Natural killer cell (primary cell): ENCODE measurements at regions not wholly inside any gene's neighbourhood (a gene's known extent, or its start where the extent isn't known, plus 50 kb on each side); places are given as distances from the start of the nearest gene placed in this dataset.

Experiments
- ATAC-seq, 3 donors: fragments of 150-1000 bp in 2 of 3; fragments of 200-7000 bp in 1 of 3; cut with Tn5 transposase; 1 replicate in 1 of 3; 2 replicates in 2 of 3; pipeline ENCODE4 v1.10.0; 2021; ENCODE audit warnings: mild to moderate bottlenecking in 2 of 3, moderate library complexity in 2 of 3
- DNase-seq, 2 donors: peaks; one replicate each; pipeline versions ENCODE4 v3.0.0 to v3.0.0-alpha.2; 2013 to 2021; ENCODE audit warnings: mixed read lengths in 1 of 2
- H3K27ac ChIP-seq: one replicate; pipeline ENCODE4 v1.5.1; 2013; ENCODE audit warnings: mild to moderate bottlenecking, low read length
- H3K27me3 ChIP-seq: one replicate; pipeline ENCODE4 v1.6.1; 2013; ENCODE audit warnings: low read length; ENCODE audit not compliant: control insufficient read depth, insufficient read depth
- H3K36me3 ChIP-seq: one replicate; pipeline ENCODE4 v1.6.1; 2013; ENCODE audit warnings: low read length; ENCODE audit not compliant: control insufficient read depth, insufficient read depth
- H3K4me1 ChIP-seq: one replicate; pipeline ENCODE4 v1.6.1; 2013; ENCODE audit warnings: low read length; ENCODE audit not compliant: control insufficient read depth, insufficient read depth
- H3K4me3 ChIP-seq: one replicate; pipeline ENCODE4 v1.5.1; 2013; ENCODE audit warnings: low read length
- H3K9me3 ChIP-seq: one replicate; pipeline ENCODE4 v1.6.1; 2013; ENCODE audit warnings: low read length; ENCODE audit not compliant: control insufficient read depth, insufficient read depth
- H3K27ac Mint-ChIP-seq, 2 donors: one replicate each; pipeline ENCODE4 v1.8.0; 2022; ENCODE audit warnings: mild to moderate bottlenecking in 2 of 2, mixed read lengths in 2 of 2, moderate library complexity in 1 of 2
- H3K27me3 Mint-ChIP-seq, 2 donors: one replicate each; pipeline ENCODE4 v1.8.0; 2022; ENCODE audit warnings: low read depth in 2 of 2, mixed read lengths in 2 of 2
- H3K36me3 Mint-ChIP-seq: one replicate; pipeline ENCODE4 v1.8.0; 2022; ENCODE audit warnings: mixed read lengths
- H3K4me1 Mint-ChIP-seq, 2 donors: one replicate each; pipeline ENCODE4 v1.8.0; 2022; ENCODE audit warnings: mixed read lengths in 2 of 2
- H3K4me3 Mint-ChIP-seq: one replicate; pipeline ENCODE4 v1.8.0; 2022; ENCODE audit warnings: mild to moderate bottlenecking, moderate library complexity, mixed read lengths
- H3K9me3 Mint-ChIP-seq, 2 donors: one replicate each; pipeline ENCODE4 v1.8.0; 2022; ENCODE audit warnings: mixed read lengths in 2 of 2
- WGBS: methylation state at CpG from one replicate; pipeline ENCODE4 v1.1.7; 2013; ENCODE audit warnings: missing lambda C conversion rate; ENCODE audit not compliant: insufficient coverage; 5-methylcytosine and 5-hydroxymethylcytosine counted together
- intact Hi-C: fragments of 100-400 bp; cut with micrococcal nuclease; formaldehyde crosslinking; loops from one replicate; pipeline ENCODE4 v1.14.2; 2022
- TF ChIP-seq, protein P1 (sequence below): fragments of 200-600 bp; IDR thresholded peaks from one replicate; pipeline ENCODE4 v1.8.0; 2022; ENCODE audit warnings: antibody characterized with exemption

DNA sequence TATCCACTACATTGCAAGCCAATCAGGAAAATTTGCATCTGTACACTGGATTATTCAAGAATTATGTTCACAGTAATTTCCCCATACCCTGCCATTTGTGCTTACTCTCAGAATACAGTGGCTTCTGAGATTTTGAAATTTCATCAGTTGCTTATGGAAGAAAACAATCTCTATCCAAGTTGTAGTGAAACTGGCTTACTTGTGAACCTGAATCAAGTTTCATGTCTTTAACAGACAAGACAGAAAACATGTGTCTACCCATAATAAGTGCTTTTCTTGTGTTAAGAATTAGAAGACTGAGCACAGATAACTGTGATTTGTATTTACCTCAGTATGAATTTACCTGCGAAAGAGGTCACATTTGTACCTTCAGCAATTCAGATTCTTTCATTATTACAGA lies 672.7 kb upstream of the ADGRL2 start:
- no peaks in the 10 kb centered on the region for H3K36me3 Mint-ChIP-seq
- WGBS: 100% methylated on average over 1 of the region's 1 CpG
- DNase-seq (no peak), ATAC-seq (no peak)
- TF ChIP-seq, protein P1, sequence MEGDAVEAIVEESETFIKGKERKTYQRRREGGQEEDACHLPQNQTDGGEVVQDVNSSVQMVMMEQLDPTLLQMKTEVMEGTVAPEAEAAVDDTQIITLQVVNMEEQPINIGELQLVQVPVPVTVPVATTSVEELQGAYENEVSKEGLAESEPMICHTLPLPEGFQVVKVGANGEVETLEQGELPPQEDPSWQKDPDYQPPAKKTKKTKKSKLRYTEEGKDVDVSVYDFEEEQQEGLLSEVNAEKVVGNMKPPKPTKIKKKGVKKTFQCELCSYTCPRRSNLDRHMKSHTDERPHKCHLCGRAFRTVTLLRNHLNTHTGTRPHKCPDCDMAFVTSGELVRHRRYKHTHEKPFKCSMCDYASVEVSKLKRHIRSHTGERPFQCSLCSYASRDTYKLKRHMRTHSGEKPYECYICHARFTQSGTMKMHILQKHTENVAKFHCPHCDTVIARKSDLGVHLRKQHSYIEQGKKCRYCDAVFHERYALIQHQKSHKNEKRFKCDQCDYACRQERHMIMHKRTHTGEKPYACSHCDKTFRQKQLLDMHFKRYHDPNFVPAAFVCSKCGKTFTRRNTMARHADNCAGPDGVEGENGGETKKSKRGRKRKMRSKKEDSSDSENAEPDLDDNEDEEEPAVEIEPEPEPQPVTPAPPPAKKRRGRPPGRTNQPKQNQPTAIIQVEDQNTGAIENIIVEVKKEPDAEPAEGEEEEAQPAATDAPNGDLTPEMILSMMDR: no peak
- H3K27ac Mint-ChIP-seq: no peak overlapping the region
- H3K27me3 ChIP-seq: no peaks in the 10 kb centered on the region
- no peak overlapping the region for H3K27ac ChIP-seq
- intact Hi-C loops: no loop called here
- H3K4me3 ChIP-seq: no peak overlapping the region
- no peaks in the 10 kb centered on the region for H3K27me3 Mint-ChIP-seq
- H3K36me3 ChIP-seq: no peaks in the 10 kb centered on the region
- peaks cover 11 to 28% of the 10 kb centered on the region in 2 donors for H3K9me3 Mint-ChIP-seq
- H3K9me3 ChIP-seq: peaks cover 4% of the 10 kb centered on the region
- H3K4me1 ChIP-seq: no peaks in the 10 kb centered on the region
- H3K4me3 Mint-ChIP-seq: no peak overlapping the region
- H3K4me1 Mint-ChIP-seq: no peaks in the 10 kb centered on the region

DNA sequence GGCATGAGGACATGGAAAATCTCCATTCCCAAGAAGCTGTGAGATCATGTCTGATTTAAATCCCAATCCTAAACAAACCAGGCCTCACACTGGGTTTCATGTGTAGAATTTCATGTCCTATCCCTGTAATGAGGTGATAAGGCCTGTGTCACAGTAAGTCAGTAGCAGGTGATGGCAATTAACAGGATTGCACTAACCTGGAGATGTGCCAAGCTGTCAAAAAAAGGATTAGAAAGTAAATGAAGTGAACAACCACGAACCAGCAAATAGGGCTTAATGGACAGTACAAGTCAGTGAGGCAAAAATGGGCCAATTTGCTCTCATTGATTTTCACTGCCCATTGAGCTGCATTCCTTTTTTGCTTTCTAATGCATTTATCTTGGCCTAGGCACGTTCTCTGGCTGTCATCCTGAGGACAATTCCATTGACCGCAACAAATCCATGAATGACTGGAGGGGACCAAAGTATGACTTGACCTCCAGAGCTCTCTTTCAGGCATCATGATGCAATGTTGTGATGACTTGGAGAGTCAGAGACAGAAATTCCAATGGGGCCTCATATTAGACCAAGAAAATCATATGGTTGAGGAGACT lies 673.6 kb upstream of the ADGRL2 start:
- peaks cover 11 to 28% of the 10 kb centered on the region in 2 donors for H3K9me3 Mint-ChIP-seq

GRCh38 chr1:81125672-81126071 lies 675.1 kb upstream of the ADGRL2 start:
- Histone ChIP-seq H3K4me1 (no peaks in the 10 kb centered on the region), H3K9me3 (peaks cover 4% of the 10 kb centered on the region), H3K27me3 (no peaks in the 10 kb centered on the region), H3K36me3 (no peaks in the 10 kb centered on the region), H3K4me3 (no peak overlapping the region), H3K27ac (no peak overlapping the region)
- TF ChIP-seq, protein P1: no peak
- no peak overlapping the region for H3K4me3 Mint-ChIP-seq
- DNase-seq (no peak), ATAC-seq (no peak)
- no peaks in the 10 kb centered on the region for H3K36me3 Mint-ChIP-seq
- WGBS: 80% methylated on average over 3 of the region's 4 CpGs
- no peaks in the 10 kb centered on the region for H3K27me3 Mint-ChIP-seq
- H3K27ac Mint-ChIP-seq: no peak overlapping the region
- H3K4me1 Mint-ChIP-seq: no peaks in the 10 kb centered on the region
- H3K9me3 Mint-ChIP-seq: peaks cover 9 to 26% of the 10 kb centered on the region in 2 donors
- intact Hi-C loops: loop anchor here (2.0 kb wide), 1 partner anchor 21 kb away; no protein-coding TSS in a partner anchor

More for the DNA sequence above, 673.6 kb upstream of the ADGRL2 start:
- intact Hi-C loops: loop anchor here (2.0 kb wide), 1 partner anchor 20 kb away; no protein-coding TSS in a partner anchor
- TF ChIP-seq, protein P1: no peak
- Histone ChIP-seq H3K4me1 (no peaks in the 10 kb centered on the region), H3K9me3 (peaks cover 4% of the 10 kb centered on the region), H3K4me3 (no peak overlapping the region), H3K27me3 (no peaks in the 10 kb centered on the region), H3K27ac (no peak overlapping the region), H3K36me3 (no peaks in the 10 kb centered on the region)
- DNase-seq (no peak), ATAC-seq (no peak)
- WGBS: 61% methylated on average over 3 of the region's 3 CpGs
- H3K27me3 Mint-ChIP-seq: no peaks in the 10 kb centered on the region
- no peaks in the 10 kb centered on the region for H3K36me3 Mint-ChIP-seq
- no peak overlapping the region for H3K27ac Mint-ChIP-seq
- H3K4me3 Mint-ChIP-seq: no peak overlapping the region
- H3K4me1 Mint-ChIP-seq: no peaks in the 10 kb centered on the region

- Histone ChIP-seq H3K27ac (no peak overlapping the region), H3K27me3 (no peaks in the 10 kb centered on the region), H3K4me3 (no peak overlapping the region), H3K36me3 (no peaks in the 10 kb centered on the region), H3K4me1 (no peaks in the 10 kb centered on the region), H3K9me3 (no peaks in the 10 kb centered on the region)
- TF ChIP-seq, protein P1: no peak
- Mint-ChIP-seq H3K4me1 (no peaks in the 10 kb centered on the region), H3K27me3 (no peaks in the 10 kb centered on the region), H3K9me3 (peaks cover 8 to 14% of the 10 kb centered on the region in 2 donors), H3K4me3 (no peak overlapping the region), H3K27ac (no peak overlapping the region), H3K36me3 (no peaks in the 10 kb centered on the region)
- no peak for ATAC-seq
- intact Hi-C loops: no loop called here
- WGBS: 60% methylated on average over 3 of the region's 5 CpGs
- no peak for DNase-seq
These were observed 679.4 kb upstream of the ADGRL2 start for GRCh38 chr1:81121306-81121705.
